Smooth muscle cell (in vitro differentiated cells): ENCODE measurements at regions not wholly inside any gene's neighbourhood (a gene's known extent, or its start where the extent isn't known, plus 50 kb on each side); places are given as distances from the start of the nearest gene placed in this dataset.

ENCODE experiments used
- DNase-seq: peaks from one replicate; lab custom pipeline; 2025; ENCODE audit not compliant: unreplicated experiment; lab: John Stamatoyannopoulos, UW
- H2AFZ ChIP-seq: fragments of 200-600 bp; sonication (generic); 2 replicates; pipeline ENCODE4 v1.6.0; 2016; ENCODE audit warnings: antibody characterized with exemption, low read depth, mild to moderate bottlenecking
- H3F3A ChIP-seq: fragments of 200-600 bp; sonication (generic); 2 replicates; pipeline ENCODE4 v1.6.0; 2017; ENCODE audit warnings: antibody characterized with exemption, low read depth
- H3K27ac ChIP-seq: fragments of 200-600 bp; sonication (generic); 2 replicates; pipeline ENCODE4 v1.5.1; 2016; ENCODE audit warnings: low read depth, mild to moderate bottlenecking
- H3K27me3 ChIP-seq: fragments of 200-600 bp; sonication (generic); 2 replicates; pipeline ENCODE4 v1.6.1; 2016; ENCODE audit warnings: low read depth, mild to moderate bottlenecking
- H3K36me3 ChIP-seq: fragments of 200-600 bp; sonication (generic); 2 replicates; pipeline ENCODE4 v1.5.1; 2016; ENCODE audit warnings: low read depth
- H3K4me1 ChIP-seq: fragments of 200-600 bp; sonication (generic); 2 replicates; pipeline ENCODE4 v1.5.1; 2016; ENCODE audit warnings: low read depth
- H3K4me2 ChIP-seq: fragments of 200-600 bp; sonication (generic); 2 replicates; pipeline ENCODE4 v1.6.0; 2016; ENCODE audit warnings: mild to moderate bottlenecking
- H3K4me3 ChIP-seq: fragments of 200-600 bp; sonication (generic); 2 replicates; pipeline ENCODE4 v1.5.1; 2016; ENCODE audit warnings: mild to moderate bottlenecking
- H3K79me2 ChIP-seq: fragments of 200-600 bp; sonication (generic); 2 replicates; pipeline ENCODE4 v1.6.0; 2016; ENCODE audit warnings: low read depth, mild to moderate bottlenecking
- H3K9ac ChIP-seq: fragments of 200-600 bp; sonication (generic); 2 replicates; pipeline ENCODE4 v1.6.0; 2016; ENCODE audit warnings: low read depth
- H3K9me3 ChIP-seq: fragments of 200-600 bp; sonication (generic); replicated peaks from 2 replicates; pipeline ENCODE4 v1.5.1; 2016; ENCODE audit warnings: low read depth
- H4K20me1 ChIP-seq: fragments of 200-600 bp; sonication (generic); 2 replicates; pipeline ENCODE4 v1.6.0; 2016; ENCODE audit warnings: low read depth
- whole genome bisulfite sequencing: methylation state at CpG from one replicate; pipeline ENCODE4 v1.1.7; 2016; ENCODE audit warnings: low lambda C conversion rate; 5-methylcytosine and 5-hydroxymethylcytosine counted together
- TF ChIP-seq, protein P1 (sequence below): fragments of 200-600 bp; sonication (generic); IDR thresholded peaks from 2 replicates; pipeline ENCODE4 v1.5.1; 2017; ENCODE audit warnings: borderline replicate concordance, mild to moderate bottlenecking, antibody characterized with exemption; ENCODE audit not compliant: insufficient read depth, poor library complexity, severe bottlenecking

GRCh38 chr5:1692381-1692780 is 107.3 kb downstream of the MRPL36 start:
- Histone ChIP-seq H3K9ac (no peak overlapping the region), H3K9me3 (no peaks in the 10 kb centered on the region), H3K27ac (no peak overlapping the region), H2AFZ (no peak overlapping the region), H3K79me2 (no peaks in the 10 kb centered on the region), H3K4me1 (no peaks in the 10 kb centered on the region), H3K27me3 (no peaks in the 10 kb centered on the region), H4K20me1 (no peaks in the 10 kb centered on the region), H3K36me3 (no peaks in the 10 kb centered on the region), H3F3A (no peaks in the 10 kb centered on the region), H3K4me3 (no peak overlapping the region), H3K4me2 (no peak overlapping the region)
- DNase-seq = no peak
- 81% methylated on average over 2 of the region's 2 CpGs for WGBS
- TF ChIP-seq, protein P1, sequence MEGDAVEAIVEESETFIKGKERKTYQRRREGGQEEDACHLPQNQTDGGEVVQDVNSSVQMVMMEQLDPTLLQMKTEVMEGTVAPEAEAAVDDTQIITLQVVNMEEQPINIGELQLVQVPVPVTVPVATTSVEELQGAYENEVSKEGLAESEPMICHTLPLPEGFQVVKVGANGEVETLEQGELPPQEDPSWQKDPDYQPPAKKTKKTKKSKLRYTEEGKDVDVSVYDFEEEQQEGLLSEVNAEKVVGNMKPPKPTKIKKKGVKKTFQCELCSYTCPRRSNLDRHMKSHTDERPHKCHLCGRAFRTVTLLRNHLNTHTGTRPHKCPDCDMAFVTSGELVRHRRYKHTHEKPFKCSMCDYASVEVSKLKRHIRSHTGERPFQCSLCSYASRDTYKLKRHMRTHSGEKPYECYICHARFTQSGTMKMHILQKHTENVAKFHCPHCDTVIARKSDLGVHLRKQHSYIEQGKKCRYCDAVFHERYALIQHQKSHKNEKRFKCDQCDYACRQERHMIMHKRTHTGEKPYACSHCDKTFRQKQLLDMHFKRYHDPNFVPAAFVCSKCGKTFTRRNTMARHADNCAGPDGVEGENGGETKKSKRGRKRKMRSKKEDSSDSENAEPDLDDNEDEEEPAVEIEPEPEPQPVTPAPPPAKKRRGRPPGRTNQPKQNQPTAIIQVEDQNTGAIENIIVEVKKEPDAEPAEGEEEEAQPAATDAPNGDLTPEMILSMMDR = no peak

GRCh38 chr5:1687301-1687970 is 112.2 kb downstream of the MRPL36 start:
- 76% methylated on average over 13 of the region's 13 CpGs for WGBS
- DNase-seq = no peak

DNA sequence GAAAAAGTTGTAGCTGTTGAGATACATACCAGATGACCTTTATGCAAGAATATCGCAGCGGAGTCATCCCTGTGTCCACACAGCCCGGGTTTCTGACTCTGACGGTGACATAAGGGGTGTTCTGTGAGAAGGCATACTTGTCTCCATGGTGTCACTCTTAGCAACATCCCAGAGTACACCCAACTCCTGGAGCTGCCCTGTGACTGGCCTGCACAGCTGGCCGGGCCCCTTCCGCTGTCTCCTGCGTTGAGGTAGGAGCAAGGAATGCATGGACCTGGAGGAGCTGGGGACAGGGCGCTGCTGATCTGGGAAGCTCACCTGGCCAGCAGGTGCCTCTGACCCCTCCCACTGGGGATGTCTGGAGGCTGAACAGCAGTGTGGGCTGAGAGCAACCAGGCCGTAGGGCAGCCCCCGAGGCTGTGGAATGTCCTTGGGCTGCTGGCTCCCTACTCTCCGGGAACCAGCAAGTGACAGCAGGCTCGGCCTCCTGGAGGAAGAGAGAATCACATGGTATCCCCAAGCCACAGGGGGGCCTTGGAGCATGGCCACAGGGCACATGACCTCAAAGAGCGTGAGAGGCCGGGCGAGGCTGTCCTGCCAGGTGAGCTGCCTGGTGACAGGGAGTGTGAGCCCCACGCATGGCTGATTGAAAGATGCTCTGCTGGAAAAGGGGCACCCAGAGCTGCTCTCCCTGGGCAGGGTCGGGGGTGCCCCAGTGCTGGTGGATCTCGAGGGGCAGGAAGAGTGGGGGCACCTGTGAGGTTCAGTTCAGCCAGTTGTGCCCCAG is 113.4 kb downstream of the MRPL36 start:
- no peak overlapping the region for H2AFZ ChIP-seq
- 83% methylated on average over 18 of the region's 18 CpGs for WGBS
- no peak for DNase-seq

More at GRCh38 chr5:1687301-1687970, 112.2 kb downstream of the MRPL36 start:
- H2AFZ ChIP-seq = no peak overlapping the region
- no peaks in the 10 kb centered on the region for H3K9me3 ChIP-seq
- H3F3A ChIP-seq = peaks cover 2% of the 10 kb centered on the region
- no peaks in the 10 kb centered on the region for H4K20me1 ChIP-seq
- H3K27ac ChIP-seq = no peak overlapping the region
- no peaks in the 10 kb centered on the region for H3K27me3 ChIP-seq
- no peaks in the 10 kb centered on the region for H3K36me3 ChIP-seq
- H3K9ac ChIP-seq = no peak overlapping the region
- H3K79me2 ChIP-seq = no peaks in the 10 kb centered on the region
- TF ChIP-seq, protein P1 = no peak
- H3K4me2 ChIP-seq = no peak overlapping the region
- no peaks in the 10 kb centered on the region for H3K4me1 ChIP-seq
- no peak overlapping the region for H3K4me3 ChIP-seq

More for the DNA sequence above, 113.4 kb downstream of the MRPL36 start:
- Histone ChIP-seq H3K9me3 (no peaks in the 10 kb centered on the region), H3F3A (peaks cover 2% of the 10 kb centered on the region), H3K27ac (no peak overlapping the region), H3K4me1 (no peaks in the 10 kb centered on the region), H3K4me3 (no peak overlapping the region), H3K36me3 (no peaks in the 10 kb centered on the region), H3K9ac (no peak overlapping the region), H3K4me2 (no peak overlapping the region), H3K27me3 (no peaks in the 10 kb centered on the region), H4K20me1 (no peaks in the 10 kb centered on the region), H3K79me2 (no peaks in the 10 kb centered on the region)
- TF ChIP-seq, protein P1 = no peak
